HT1080 (cell line): ENCODE measurements at regions not wholly inside any gene's neighbourhood (a gene's known extent, or its start where the extent isn't known, plus 50 kb on each side); places are given as distances from the start of the nearest gene placed in this dataset.
A peak's percentile ranks its signal among the peaks of the same experiment; 100 is the strongest.

ENCODE experiments used
- DNase-seq: peaks from one replicate; pipeline ENCODE4 v3.0.0-alpha.2; 2015; ENCODE audit warnings: low read depth

GRCh38 chr17:34168989-34169388, 86.1 kb upstream of the CCL2 start:
- DNase-seq, result no peak

- DNase-seq, result no peak
Observed at GRCh38 chr17:34169496-34169895, 85.6 kb upstream of the CCL2 start.

- DNase-seq, result peak; percentile 52
Observed at GRCh38 chr17:34171245-34171818, 83.8 kb upstream of the CCL2 start.

GRCh38 chr17:34172390-34172918, 82.6 kb upstream of the CCL2 start:
- DNase-seq, result no peak

- no peak for DNase-seq
Observed at GRCh38 chr17:34173241-34173640, 81.8 kb upstream of the CCL2 start.

DNA sequence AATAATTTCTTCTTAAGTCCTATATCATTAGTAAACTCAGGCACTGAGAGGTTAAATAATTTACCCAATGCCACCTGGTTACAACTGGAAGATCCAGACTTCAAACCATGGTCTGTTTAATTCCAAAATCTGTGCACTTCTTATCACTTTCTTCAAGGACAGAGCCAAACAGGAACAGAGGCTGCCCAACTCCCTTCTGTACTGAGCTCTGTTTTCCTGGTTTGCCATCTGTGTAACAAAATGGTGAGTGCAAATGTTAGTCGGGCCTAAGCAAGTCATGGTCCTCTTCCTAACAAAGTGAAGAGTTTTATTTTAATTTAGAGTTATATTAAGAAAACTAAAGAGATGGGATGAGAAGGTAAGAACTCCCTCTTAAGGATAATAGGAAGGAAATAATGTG, 80.6 kb upstream of the CCL2 start:
- no peak for DNase-seq

DNA sequence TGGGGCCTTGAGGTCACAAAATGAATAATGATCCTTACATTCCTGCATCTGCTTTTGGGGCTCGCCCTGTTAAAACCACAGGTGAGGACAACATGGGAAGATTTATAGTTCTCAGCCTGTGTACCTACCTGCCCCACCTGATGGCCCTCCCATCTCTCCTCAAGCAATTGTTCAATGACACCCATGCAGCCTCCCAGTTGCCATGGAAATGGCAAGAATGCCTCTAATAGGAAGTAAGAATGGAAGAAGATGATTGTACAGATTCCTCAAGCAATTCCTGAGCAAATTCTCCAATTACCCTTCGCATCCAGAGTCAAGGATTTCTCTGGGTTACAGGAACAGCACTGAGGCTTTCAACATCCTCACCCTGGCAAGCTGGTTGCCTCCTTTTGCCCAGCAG, 78.6 kb upstream of the CCL2 start:
- DNase-seq, result no peak

GRCh38 chr17:34177642-34178041, 77.4 kb upstream of the CCL2 start:
- peak; percentile 43 for DNase-seq

DNA sequence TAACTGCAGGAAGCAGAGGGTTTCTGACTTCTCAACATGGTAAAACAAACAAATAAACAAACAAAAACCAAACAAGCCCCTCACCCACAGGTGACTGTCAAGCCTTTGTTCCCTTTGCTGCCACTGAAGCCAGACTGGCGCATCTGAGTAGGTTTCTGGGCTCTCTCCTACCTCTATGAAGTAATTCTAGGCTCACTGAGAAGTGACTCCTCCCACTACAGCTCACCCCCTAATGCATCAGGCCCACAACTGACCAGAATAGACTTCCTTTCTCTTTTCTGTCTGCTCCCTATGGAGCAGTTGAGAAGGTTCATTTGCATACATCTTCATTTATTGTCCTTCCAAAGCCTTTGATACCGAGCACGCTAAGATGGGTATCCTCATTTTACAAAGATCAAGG, 77.0 kb upstream of the CCL2 start:
- DNase-seq, result peak; percentile 16

DNA sequence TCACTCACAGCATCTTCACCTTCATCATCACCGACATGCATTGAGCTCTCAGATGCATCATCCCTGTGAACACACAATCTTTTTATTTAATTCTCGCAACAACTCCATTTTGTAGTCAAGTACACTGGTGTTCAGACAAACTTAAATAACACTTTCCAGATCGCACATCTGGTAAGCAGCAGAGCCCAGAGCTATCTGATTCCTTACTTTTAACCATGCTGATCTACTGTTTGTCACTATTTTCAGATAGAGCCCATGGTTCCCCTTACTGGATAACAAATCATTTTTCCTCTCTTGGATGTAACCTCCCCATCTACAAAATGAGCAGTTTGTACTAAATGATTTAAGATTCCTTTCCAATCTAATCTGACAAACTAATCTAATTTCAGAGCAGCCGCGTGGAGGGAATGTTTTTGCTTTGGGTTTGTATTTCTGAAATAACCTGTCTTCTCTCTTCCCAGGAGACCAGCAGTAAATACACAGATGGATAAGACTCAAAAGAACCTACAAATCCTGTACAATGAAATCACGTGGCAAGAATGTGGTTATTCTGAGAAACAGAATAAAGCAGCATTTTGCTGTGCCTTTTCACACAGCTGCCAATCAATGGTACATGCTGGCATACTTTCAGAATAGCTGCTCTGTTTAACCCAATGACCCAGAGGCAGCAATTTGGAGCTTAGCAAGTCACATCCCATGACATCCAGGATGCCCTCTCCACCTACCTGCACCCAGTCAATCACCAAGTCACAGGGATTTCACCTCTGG, 72.9 kb upstream of the CCL2 start:
- DNase-seq, result no peak

GRCh38 chr17:34195987-34196386, 59.1 kb upstream of the CCL2 start:
- DNase-seq, result no peak

DNA sequence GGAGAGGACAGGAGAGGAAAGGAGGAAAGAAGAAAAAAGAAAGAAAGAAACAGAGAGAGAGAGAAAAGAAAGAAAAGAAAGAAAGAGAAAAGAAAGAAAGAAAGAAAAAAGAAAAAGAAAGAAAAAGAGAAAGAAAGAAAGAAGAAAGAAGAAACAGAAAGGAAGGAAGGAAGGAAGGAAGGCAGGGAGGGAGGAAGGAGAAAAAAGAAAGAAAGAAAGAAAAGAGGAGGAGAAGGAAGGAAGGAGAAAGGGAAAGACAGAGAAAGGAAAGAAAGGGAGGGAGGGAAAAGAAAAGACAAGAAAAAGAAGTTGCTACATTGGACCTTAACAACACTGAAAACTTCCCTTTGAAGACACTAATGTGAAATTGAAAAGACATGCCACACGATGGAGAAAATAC, 56.6 kb upstream of the CCL2 start:
- no peak for DNase-seq

DNA sequence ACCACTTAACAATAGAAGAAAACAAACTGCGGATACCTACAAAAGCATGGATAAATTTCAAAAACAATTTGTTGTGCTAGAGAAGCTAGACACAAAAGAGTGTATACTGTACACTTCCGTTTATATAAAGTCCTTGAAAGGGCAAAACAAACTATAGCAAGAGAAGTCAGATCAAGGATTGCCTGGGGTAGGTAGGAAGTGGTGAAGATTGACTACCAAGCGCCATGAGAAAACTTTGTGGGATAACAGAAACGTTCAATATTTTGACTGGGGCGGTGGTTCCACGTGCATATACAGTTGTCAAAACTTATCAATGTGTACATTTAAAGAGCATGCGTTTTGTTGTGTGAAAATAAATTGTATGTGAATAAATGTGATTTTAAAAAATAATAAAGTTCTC, 55.6 kb upstream of the CCL2 start:
- DNase-seq, result no peak

DNA sequence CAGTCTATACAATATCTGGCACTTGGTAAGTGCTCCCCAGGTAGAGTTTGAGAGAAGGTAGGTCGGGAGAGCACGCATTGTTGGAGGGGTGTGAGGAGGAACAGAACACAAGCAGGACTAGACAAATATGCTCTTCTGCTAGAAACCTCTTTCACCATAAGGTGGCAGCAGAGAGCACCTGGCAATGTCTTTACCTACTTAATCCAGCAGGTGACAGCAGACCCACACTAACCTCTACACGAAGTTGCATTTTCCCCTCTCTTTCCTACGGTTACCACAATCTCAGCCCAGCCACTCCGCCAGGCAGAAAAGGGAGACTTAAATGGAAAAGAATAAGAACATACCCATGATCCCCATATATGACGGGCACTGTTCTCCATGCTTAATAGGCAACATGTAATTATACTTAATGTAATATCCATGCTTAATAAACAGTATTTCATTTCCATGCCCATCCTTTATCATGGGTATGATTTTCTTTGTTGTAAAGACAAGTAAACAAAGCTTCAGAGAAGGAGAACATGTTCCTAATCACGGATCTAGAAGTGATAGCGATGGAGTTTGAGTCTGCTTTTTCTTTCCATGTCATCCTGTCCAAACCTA, 55.1 kb upstream of the CCL2 start:
- DNase-seq, result peak; percentile 65

DNA sequence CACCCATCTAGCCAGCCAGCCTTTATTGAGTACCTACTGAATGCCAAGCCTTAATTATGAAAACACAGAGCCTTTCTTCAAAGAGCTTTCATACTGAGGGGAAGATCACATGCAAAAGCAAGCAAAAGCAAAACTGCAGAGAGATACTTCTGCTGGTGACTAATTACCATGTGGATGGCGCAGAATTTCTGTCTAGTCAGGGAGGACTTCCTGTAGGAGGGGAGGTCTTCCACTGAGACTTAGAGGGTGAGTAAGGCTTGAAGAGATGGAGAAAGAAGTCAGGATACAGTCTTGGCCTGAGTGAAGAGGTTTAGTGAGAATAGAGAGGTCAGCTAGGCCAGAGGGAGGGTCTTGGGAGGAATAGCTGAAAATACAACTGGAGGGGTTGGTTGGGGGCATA, 53.9 kb upstream of the CCL2 start:
- DNase-seq, result peak; percentile 2

- DNase-seq, result no peak
Observed at GRCh38 chr17:34201767-34202166, 53.3 kb upstream of the CCL2 start.

- no peak for DNase-seq
Observed at GRCh38 chr17:34203018-34203638, 52.0 kb upstream of the CCL2 start.

- DNase-seq, result no peak
Observed at GRCh38 chr17:34204402-34204801, 50.7 kb upstream of the CCL2 start.
